COLO668 (cell line): ENCODE measurements at regions not wholly inside any gene's neighbourhood (a gene's known extent, or its start where the extent isn't known, plus 50 kb on each side); places are given as distances from the start of the nearest gene placed in this dataset.

Source experiments
- DNase-seq: peaks from one replicate; lab custom pipeline; 2025; ENCODE audit not compliant: unreplicated experiment; lab: John Stamatoyannopoulos, UW

GRCh38 chr5:175288048-175288621, 155.8 kb downstream of the DRD1 start:
- no peak for DNase-seq

GRCh38 chr5:175286981-175287380, 157.0 kb downstream of the DRD1 start:
- no peak for DNase-seq

DNA sequence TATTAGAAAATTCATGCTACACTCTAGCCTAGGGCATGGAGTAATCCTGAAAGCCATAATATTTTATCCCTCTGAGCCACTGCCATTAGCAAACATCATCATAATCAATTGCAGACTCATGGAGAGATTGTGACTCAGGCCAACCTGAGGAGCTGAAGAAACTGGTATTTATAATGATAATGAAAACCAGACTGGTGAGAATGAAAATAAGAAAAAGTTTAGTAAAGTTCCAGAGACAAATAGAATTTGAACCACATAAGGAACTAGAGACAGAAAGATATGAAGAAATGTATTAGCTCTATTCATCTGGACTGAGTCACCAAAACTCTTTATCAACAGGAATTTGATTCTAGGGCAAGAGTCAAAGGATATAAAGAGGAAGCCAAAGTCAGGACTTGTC, 158.7 kb downstream of the DRD1 start:
- DNase-seq, result no peak

- no peak for DNase-seq
These were observed 159.2 kb downstream of the DRD1 start for GRCh38 chr5:175284806-175285205.

DNA sequence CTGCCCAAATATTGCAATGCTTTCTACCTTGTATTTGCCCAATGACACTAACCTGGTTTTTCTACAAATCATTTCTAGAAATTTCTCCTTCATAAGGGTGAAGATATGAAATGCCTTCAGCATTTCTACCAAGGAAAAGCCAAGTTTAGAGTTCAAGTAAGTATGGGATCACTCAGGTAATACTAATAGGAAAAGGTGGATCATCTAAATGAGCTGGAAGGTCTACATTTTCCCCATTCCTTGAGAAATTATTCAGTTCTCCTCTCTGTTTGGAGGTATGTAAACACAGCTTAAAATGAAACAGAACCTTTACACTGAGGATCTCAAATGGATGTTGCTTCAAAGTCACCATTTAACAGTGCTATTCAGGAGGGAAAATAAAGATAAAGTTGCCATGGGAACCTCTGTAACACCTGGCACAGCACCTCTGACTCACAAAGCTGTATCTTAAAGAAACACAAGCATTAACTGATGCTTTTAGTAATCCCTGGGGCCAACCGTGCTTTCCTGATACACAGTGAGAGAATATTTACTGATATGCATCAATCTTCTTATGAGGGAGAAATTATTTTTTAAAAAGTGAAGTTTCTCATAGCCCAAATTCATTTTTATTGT, 161.3 kb downstream of the DRD1 start:
- no peak for DNase-seq

- DNase-seq, result no peak
These were observed 162.3 kb downstream of the DRD1 start for GRCh38 chr5:175281714-175282113.

- no peak for DNase-seq
These were observed 162.7 kb downstream of the DRD1 start for GRCh38 chr5:175281257-175281656.

DNA sequence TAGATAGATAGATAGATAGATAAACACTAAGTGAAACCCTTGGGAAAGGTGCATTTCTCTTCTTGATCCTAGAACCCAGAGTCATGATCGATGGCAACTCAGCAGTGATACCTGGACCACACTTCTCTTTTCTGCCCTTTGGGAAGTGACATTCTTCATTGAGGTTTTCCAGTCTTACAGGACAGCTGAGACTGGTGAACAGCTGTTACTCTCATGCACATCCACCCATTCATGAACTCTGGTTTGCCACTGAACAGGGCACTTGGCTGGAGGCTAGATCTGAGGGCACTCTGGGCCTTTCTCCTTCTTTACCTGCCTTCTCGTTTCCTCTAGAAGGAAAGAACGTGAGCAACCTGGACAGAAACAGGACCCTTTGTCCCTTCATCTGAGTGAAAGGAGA, 164.5 kb downstream of the DRD1 start:
- no peak for DNase-seq

- DNase-seq, result no peak
These were observed 168.2 kb downstream of the DRD1 start for GRCh38 chr5:175275748-175276147.

DNA sequence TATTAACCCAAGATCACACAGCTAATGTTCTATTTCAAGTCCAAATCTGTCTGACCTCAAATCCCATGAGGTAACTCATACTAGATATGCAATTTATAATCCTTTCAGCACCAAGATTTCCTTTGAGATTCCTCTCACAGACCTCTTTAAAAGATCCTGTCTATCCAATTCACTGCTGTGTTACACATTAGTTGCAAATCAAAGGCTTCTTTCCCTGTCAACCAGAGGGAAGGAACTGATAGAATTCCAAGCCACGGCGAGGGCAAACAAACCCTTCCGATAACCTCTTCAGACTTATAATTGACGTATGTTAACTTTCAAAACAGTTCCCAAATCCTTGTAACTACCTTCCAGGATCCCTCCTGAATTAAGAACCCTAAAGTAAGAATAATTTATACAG, 168.9 kb downstream of the DRD1 start:
- DNase-seq, result no peak

DNA sequence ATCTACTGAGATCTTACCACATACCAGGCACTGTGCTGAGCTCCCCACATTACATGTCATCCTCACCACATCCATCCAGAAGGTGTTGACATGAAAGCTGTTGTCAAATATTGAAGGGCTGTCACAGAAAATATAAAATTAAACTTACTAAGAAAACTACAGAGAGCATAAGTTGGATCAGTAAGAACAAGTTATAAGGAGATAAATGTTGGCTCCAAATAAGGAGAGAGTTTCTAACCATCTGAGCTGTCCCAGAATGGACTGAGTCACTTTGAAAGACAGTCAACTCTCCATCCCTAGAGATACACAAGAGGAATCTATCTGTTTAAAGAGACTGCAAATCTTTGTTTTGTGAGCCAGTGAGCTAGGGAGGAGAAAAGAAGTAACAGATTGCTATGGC, 169.8 kb downstream of the DRD1 start:
- no peak for DNase-seq

GRCh38 chr5:175264406-175264805, 179.6 kb downstream of the DRD1 start:
- no peak for DNase-seq

GRCh38 chr5:175263776-175264175, 180.2 kb downstream of the DRD1 start:
- DNase-seq, result no peak

GRCh38 chr5:175261526-175261925, 182.5 kb downstream of the DRD1 start:
- DNase-seq, result no peak

GRCh38 chr5:175261037-175261436, 182.9 kb downstream of the DRD1 start:
- DNase-seq, result no peak

DNA sequence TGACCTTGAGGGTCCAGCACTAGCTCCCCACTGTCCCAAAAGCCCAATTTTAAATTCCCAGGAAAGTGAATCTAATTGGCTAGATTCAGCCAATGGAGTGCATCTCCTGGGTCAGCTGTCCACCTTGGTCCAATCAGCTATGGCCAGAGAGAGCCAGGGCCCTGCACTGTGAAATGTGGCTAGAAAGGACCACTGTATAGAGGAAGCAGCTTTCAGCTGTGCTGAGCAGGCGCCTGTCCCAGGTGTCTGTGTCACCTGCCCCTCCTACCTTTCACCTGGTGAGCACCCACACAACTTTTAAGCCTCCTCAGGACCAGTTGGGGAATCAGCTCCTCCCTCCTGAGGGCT, 186.2 kb downstream of the DRD1 start:
- DNase-seq, result no peak

DNA sequence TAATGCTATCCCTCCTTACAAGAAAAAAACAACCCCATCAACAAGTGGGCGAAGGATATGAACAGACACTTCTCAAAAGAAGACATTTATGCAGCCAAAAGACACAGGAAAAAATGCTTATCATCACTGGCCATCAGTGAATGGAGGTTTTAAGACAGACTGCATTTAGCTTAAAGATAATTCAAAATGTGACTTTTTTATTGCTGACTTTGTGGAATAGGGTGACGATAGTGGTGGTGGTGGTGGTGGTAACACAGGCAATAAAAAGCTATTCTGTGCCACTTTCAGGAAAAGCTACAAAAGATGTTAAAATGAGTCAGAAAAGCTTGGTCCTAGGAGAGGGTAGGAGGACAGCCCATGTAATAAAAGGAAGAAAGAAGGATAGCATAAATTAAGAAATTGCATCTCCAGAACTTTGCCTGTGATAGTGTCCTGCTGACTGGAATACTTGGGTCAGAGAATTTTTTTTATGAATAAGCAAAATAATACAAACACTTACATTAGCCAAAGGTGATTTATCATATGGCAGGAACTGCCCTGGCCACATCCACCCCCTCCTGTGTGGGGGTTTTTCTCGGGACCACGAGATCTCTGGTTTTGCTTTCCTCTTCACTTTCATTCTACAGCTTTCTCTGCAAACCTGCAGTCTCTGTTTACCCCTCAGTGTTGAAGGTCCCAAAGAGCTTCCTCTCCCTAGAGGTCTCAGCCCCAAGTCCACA, 186.7 kb downstream of the DRD1 start:
- no peak for DNase-seq

- DNase-seq, result no peak
These were observed 189.8 kb downstream of the DRD1 start for GRCh38 chr5:175254155-175254554.

GRCh38 chr5:175253597-175253996, 190.4 kb downstream of the DRD1 start:
- no peak for DNase-seq

- DNase-seq, result no peak
These were observed 191.7 kb downstream of the DRD1 start for GRCh38 chr5:175252234-175252805.

- DNase-seq, result no peak
These were observed 193.6 kb downstream of the DRD1 start for GRCh38 chr5:175250426-175250825.

- DNase-seq, result no peak
These were observed 195.5 kb downstream of the DRD1 start for GRCh38 chr5:175248416-175248905.
